ENCODE measurements at regions not wholly inside any gene's neighbourhood (a gene's known extent, or its start where the extent isn't known, plus 50 kb on each side); places are given as distances from the start of the nearest gene placed in this dataset.
A peak's percentile ranks its signal among the peaks of the same experiment; 100 is the strongest.

DNA sequence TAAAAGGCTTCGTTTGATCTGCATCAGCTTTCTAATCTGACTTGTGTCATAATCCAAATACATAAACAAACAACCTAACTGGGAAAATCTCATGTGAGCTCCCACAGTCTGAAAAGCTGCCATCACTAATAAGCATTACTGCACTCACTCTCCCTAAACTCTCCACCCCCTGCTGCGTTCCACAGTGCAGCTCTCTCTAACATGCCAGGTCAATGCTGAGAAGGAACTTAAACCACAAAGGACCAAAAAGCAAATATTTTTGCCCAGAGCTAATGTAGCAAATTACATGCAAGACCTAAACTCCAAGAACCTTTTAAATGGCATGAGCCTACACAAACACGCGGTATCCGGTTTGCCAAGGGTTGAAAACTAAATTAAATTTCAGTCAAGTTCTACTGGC is 542.3 kb upstream of the JARID2 start:
- TF ChIP-seq REST (IDR thresholded peaks at IDR 0.05; ENCODE audit: insufficient read depth in 1 of 2, low read depth in 2 of 2, low read length in 2 of 2) (no peak), SIN3A (IDR thresholded peaks at IDR 0.05; ENCODE audit: borderline replicate concordance, insufficient read depth, low read length) (no peak), TAF1 (IDR thresholded peaks at IDR 0.05; ENCODE audit: borderline replicate concordance, insufficient read depth, low read length) (no peak), POLR2AphosphoS5 (IDR thresholded peaks at IDR 0.05; ENCODE audit: low read depth, low read length) (no peak), FOXP2 (optimal IDR thresholded peaks at IDR 0.05; ENCODE audit: borderline replicate concordance, extremely low read depth, extremely low read length, insufficient read depth) (no peak)

- TF ChIP-seq TAF1 (IDR thresholded peaks at IDR 0.05; ENCODE audit: borderline replicate concordance, insufficient read depth, low read length) (no peak), REST (IDR thresholded peaks at IDR 0.05; ENCODE audit: insufficient read depth in 1 of 2, low read depth in 2 of 2, low read length in 2 of 2) (no peak), SIN3A (IDR thresholded peaks at IDR 0.05; ENCODE audit: borderline replicate concordance, insufficient read depth, low read length) (no peak), FOXP2 (optimal IDR thresholded peaks at IDR 0.05; ENCODE audit: borderline replicate concordance, extremely low read depth, extremely low read length, insufficient read depth) (no peak), POLR2AphosphoS5 (IDR thresholded peaks at IDR 0.05; ENCODE audit: low read depth, low read length) (no peak)
These were observed 541.2 kb upstream of the JARID2 start for GRCh38 chr6:14704383-14705271.

DNA sequence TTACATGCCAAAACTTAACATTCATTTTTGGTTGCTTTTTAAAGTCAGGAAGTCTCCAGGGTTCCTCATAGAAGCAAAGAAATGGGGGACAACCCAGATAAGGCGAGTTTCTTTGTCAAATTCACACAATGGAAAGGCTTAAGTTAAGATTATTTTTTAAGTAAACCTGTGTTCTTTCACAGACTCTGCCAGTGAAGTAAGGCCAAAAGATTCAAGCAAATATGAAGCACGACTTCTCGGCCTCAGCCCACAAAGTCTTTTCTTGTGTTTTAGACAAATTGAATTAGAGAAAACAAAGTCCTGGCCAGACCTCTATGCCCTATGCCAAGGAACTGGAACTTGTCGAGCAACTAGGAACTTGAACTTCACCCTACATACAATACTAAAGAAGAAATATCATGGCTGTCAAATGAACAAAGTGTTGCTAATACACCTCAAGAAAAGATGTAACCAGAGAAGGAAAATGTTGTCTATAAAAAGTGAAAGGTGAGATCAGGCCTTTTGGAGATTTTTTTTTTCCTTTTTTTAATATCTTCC is 540.0 kb upstream of the JARID2 start:
- TF ChIP-seq SIN3A (IDR thresholded peaks at IDR 0.05; ENCODE audit: borderline replicate concordance, insufficient read depth, low read length): no peak
- no peak for TF ChIP-seq TAF1 (IDR thresholded peaks at IDR 0.05; ENCODE audit: borderline replicate concordance, insufficient read depth, low read length)
- TF ChIP-seq POLR2AphosphoS5 (IDR thresholded peaks at IDR 0.05; ENCODE audit: low read depth, low read length): no peak
- TF ChIP-seq REST (IDR thresholded peaks at IDR 0.05; ENCODE audit: insufficient read depth in 1 of 2, low read depth in 2 of 2, low read length in 2 of 2): no peak
- no peak for TF ChIP-seq FOXP2 (optimal IDR thresholded peaks at IDR 0.05; ENCODE audit: borderline replicate concordance, extremely low read depth, extremely low read length, insufficient read depth)

DNA sequence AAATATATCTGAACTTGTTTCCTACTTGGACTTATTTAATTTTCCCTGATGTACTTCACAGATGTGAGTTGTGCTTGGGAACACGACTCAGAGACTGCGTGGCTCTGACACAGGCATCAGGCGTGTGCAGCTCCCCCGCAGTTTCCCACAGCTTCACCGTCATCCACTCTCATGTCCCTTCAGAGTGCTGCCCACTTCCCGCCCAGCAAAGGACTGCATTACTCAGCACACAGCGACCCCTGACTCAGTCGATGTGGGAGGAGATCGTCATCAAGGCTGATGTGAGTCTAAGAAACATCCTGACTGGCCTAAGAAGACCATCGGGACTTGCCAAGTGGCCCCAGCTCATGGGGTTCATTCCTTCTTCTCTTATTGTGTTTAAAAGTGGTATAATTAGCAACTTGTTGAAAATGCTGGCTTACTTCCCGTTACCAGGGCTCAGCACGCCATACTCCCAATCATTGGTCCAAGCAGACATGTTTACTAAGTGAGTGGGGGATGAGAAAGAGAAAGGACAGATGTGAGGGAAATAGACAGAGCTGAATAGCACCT is 539.4 kb upstream of the JARID2 start:
- peak; percentile 28; the same call in 1 of the 2 replicates for TF ChIP-seq TAF1 (IDR thresholded peaks at IDR 0.05; ENCODE audit: borderline replicate concordance, insufficient read depth, low read length)
- TF ChIP-seq SIN3A (IDR thresholded peaks at IDR 0.05; ENCODE audit: borderline replicate concordance, insufficient read depth, low read length): peak; percentile 40; the same call in 1 of the 2 replicates
- TF ChIP-seq POLR2AphosphoS5 (IDR thresholded peaks at IDR 0.05; ENCODE audit: low read depth, low read length): no peak

GRCh38 chr6:14707276-14707675 is 538.6 kb upstream of the JARID2 start:
- TF ChIP-seq FOXP2 (optimal IDR thresholded peaks at IDR 0.05; ENCODE audit: borderline replicate concordance, extremely low read depth, extremely low read length, insufficient read depth) (no peak), POLR2AphosphoS5 (IDR thresholded peaks at IDR 0.05; ENCODE audit: low read depth, low read length) (no peak), TAF1 (IDR thresholded peaks at IDR 0.05; ENCODE audit: borderline replicate concordance, insufficient read depth, low read length) (no peak), SIN3A (IDR thresholded peaks at IDR 0.05; ENCODE audit: borderline replicate concordance, insufficient read depth, low read length) (no peak), REST (IDR thresholded peaks at IDR 0.05; ENCODE audit: insufficient read depth in 1 of 2, low read depth in 2 of 2, low read length in 2 of 2) (no peak)
